ENCODE measurements at regions not wholly inside any gene's neighbourhood (a gene's known extent, or its start where the extent isn't known, plus 50 kb on each side); places are given as distances from the start of the nearest gene placed in this dataset.
"Not testable (repeated sequence)": the region's sequence is repeated elsewhere in the genome, so short reads cannot be mapped to it uniquely, and the experiment has no call there.

GRCh38 chr7:3177271-3177670 is 123.8 kb upstream of the SDK1 start:
- no peaks in the 10 kb centered on the region for H3K4me1 ChIP-seq (ENCODE audit: control insufficient read depth, insufficient read depth, low read length)
- Mint-ChIP-seq H3K27ac (no peak overlapping the region), H3K27me3 (ENCODE audit: low read depth in 2 of 2) (peaks cover 14% of the 10 kb centered on the region in 2 donors), H3K4me3 (no peak overlapping the region), H3K36me3 (no peaks in the 10 kb centered on the region), H3K4me1 (no peaks in the 10 kb centered on the region), H3K9me3 (no peaks in the 10 kb centered on the region)
- ATAC-seq (no peak), DNase-seq (no peak)
- no peaks in the 10 kb centered on the region for H3K9me3 ChIP-seq (ENCODE audit: control insufficient read depth, insufficient read depth, low read length)
- TF ChIP-seq CTCF (IDR thresholded peaks at IDR 0.05), result no peak
- H3K27me3 ChIP-seq (ENCODE audit: control insufficient read depth, insufficient read depth, low read length), result no peaks in the 10 kb centered on the region
- H3K36me3 ChIP-seq (ENCODE audit: control insufficient read depth, insufficient read depth, low read length), result no peaks in the 10 kb centered on the region
- no peak overlapping the region for H3K4me3 ChIP-seq (ENCODE audit: low read length)
- no CpG with 5 or more reads among the region's 2 CpGs for WGBS (ENCODE audit: insufficient coverage)
- no peak overlapping the region for H3K27ac ChIP-seq (ENCODE audit: low read length)
- intact Hi-C loops (cut with micrococcal nuclease), result no loop called here

GRCh38 chr7:3179456-3179855 is 121.6 kb upstream of the SDK1 start:
- H3K4me3 ChIP-seq (ENCODE audit: low read length), result no peak overlapping the region
- WGBS (ENCODE audit: insufficient coverage), result 81% methylated on average over 8 of the region's 8 CpGs
- H3K9me3 ChIP-seq (ENCODE audit: control insufficient read depth, insufficient read depth, low read length), result no peaks in the 10 kb centered on the region
- H3K9me3 Mint-ChIP-seq, result no peaks in the 10 kb centered on the region
- DNase-seq, result no peak
- ATAC-seq, result no peak
- no peaks in the 10 kb centered on the region for H3K36me3 ChIP-seq (ENCODE audit: control insufficient read depth, insufficient read depth, low read length)
- no peaks in the 10 kb centered on the region for H3K36me3 Mint-ChIP-seq
- H3K27ac Mint-ChIP-seq, result no peak overlapping the region
- H3K27me3 Mint-ChIP-seq (ENCODE audit: low read depth in 2 of 2), result peaks cover 0 to 2% of the 10 kb centered on the region in 2 donors
- no peak for TF ChIP-seq CTCF (IDR thresholded peaks at IDR 0.05)
- no peak overlapping the region for H3K27ac ChIP-seq (ENCODE audit: low read length)
- intact Hi-C loops (cut with micrococcal nuclease), result no loop called here
- H3K4me1 Mint-ChIP-seq, result no peaks in the 10 kb centered on the region
- no peak overlapping the region for H3K4me3 Mint-ChIP-seq
- H3K27me3 ChIP-seq (ENCODE audit: control insufficient read depth, insufficient read depth, low read length), result no peaks in the 10 kb centered on the region
- no peaks in the 10 kb centered on the region for H3K4me1 ChIP-seq (ENCODE audit: control insufficient read depth, insufficient read depth, low read length)

GRCh38 chr7:3180604-3181003 is 120.4 kb upstream of the SDK1 start:
- Mint-ChIP-seq H3K27me3 (ENCODE audit: low read depth in 2 of 2) (peaks cover 0 to 2% of the 10 kb centered on the region in 2 donors), H3K9me3 (no peaks in the 10 kb centered on the region), H3K27ac (no peak overlapping the region), H3K4me1 (no peaks in the 10 kb centered on the region), H3K4me3 (no peak overlapping the region), H3K36me3 (no peaks in the 10 kb centered on the region)
- intact Hi-C loops (cut with micrococcal nuclease), result no loop called here
- no peak overlapping the region for H3K4me3 ChIP-seq (ENCODE audit: low read length)
- no peak overlapping the region for H3K27ac ChIP-seq (ENCODE audit: low read length)
- DNase-seq (no peak), ATAC-seq (no peak)
- H3K36me3 ChIP-seq (ENCODE audit: control insufficient read depth, insufficient read depth, low read length), result no peaks in the 10 kb centered on the region
- no peaks in the 10 kb centered on the region for H3K4me1 ChIP-seq (ENCODE audit: control insufficient read depth, insufficient read depth, low read length)
- 75% methylated on average over 8 of the region's 8 CpGs for WGBS (ENCODE audit: insufficient coverage)
- H3K27me3 ChIP-seq (ENCODE audit: control insufficient read depth, insufficient read depth, low read length), result no peaks in the 10 kb centered on the region
- no peaks in the 10 kb centered on the region for H3K9me3 ChIP-seq (ENCODE audit: control insufficient read depth, insufficient read depth, low read length)
- TF ChIP-seq CTCF (IDR thresholded peaks at IDR 0.05), result no peak

GRCh38 chr7:3182055-3182454 is 119.0 kb upstream of the SDK1 start:
- 94% methylated on average over 4 of the region's 4 CpGs for WGBS (ENCODE audit: insufficient coverage)

More at GRCh38 chr7:3182055-3182454, 119.0 kb upstream of the SDK1 start:
- H3K4me1 Mint-ChIP-seq; H3K27ac ChIP-seq (ENCODE audit: low read length); H3K9me3 Mint-ChIP-seq; H3K9me3 ChIP-seq (ENCODE audit: control insufficient read depth, insufficient read depth, low read length); H3K4me3 Mint-ChIP-seq; H3K4me3 ChIP-seq (ENCODE audit: low read length); ATAC-seq; H3K27me3 ChIP-seq (ENCODE audit: control insufficient read depth, insufficient read depth, low read length); DNase-seq; H3K36me3 Mint-ChIP-seq; H3K36me3 ChIP-seq (ENCODE audit: control insufficient read depth, insufficient read depth, low read length); H3K27ac Mint-ChIP-seq; H3K27me3 Mint-ChIP-seq (ENCODE audit: low read depth in 2 of 2); intact Hi-C loops (cut with micrococcal nuclease); H3K4me1 ChIP-seq (ENCODE audit: control insufficient read depth, insufficient read depth, low read length): not testable (repeated sequence)

All from natural killer cell (primary cell).